ENCODE measurements at regions not wholly inside any gene's neighbourhood (a gene's known extent, or its start where the extent isn't known, plus 50 kb on each side); places are given as distances from the start of the nearest gene placed in this dataset.
"Not testable (repeated sequence)": the region's sequence is repeated elsewhere in the genome, so short reads cannot be mapped to it uniquely, and the experiment has no call there.

DNA sequence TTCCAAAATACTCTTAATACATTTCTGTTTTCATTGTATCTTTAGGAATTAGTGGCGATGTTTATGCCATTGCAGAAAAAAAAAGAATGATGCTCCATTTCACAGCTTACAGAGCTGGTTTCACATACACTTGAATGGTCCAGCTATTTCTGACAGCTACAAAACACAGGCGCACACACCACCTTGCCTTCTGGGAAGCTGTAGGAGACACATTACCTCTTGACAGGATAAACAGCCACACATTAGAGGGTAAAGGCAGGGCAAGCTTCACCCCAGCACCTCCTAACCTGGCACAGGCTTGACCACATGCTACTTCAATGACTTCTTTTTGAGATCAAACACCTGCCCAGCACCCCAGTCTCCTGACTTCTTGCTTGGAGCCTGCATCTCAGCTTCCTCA lies 73.2 kb upstream of the PLGLB2 start:
- POLR2A ChIA-PET; H2AFZ ChIP-seq (ENCODE audit: insufficient read depth, low read depth, low read length, poor library complexity, severe bottlenecking); H3K4me3 Mint-ChIP-seq; H3K27me3 ChIP-seq (replicated peaks in 1 of 4; ENCODE audit: control extremely low read depth in 1 of 4, control insufficient read depth in 3 of 4, insufficient read depth in 4 of 4, low read length in 3 of 4); H3K79me2 ChIP-seq (ENCODE audit: control insufficient read depth, insufficient read depth, low read length); H3K4me1 ChIP-seq (ENCODE audit: control insufficient read depth in 2 of 2, insufficient read depth in 2 of 2, low read length in 2 of 2); H3K9me3 ChIP-seq (ENCODE audit: control extremely low read depth in 1 of 3, control insufficient read depth in 2 of 3, insufficient read depth in 1 of 3, low read length in 2 of 3); CTCF ChIA-PET; H3K4me1 Mint-ChIP-seq; H4K20me1 ChIP-seq (ENCODE audit: control insufficient read depth, insufficient read depth, low read length, poor library complexity, severe bottlenecking); H3K27ac ChIP-seq (ENCODE audit: low read length in 2 of 2); H3K9me3 Mint-ChIP-seq (ENCODE audit: insufficient read depth); ATAC-seq (ENCODE audit: low read depth); H3K9ac ChIP-seq (ENCODE audit: low read length); H3K4me2 ChIP-seq (replicated peaks; ENCODE audit: low read depth, low read length, poor library complexity, severe bottlenecking); H3K4me3 ChIP-seq (ENCODE audit: control extremely low read depth in 1 of 5, extremely low read depth in 1 of 5, insufficient read depth in 1 of 5, low read depth in 2 of 5, low read length in 4 of 5); H3K27me3 Mint-ChIP-seq; intact Hi-C loops (cut with micrococcal nuclease); DNase-seq; H3K27ac Mint-ChIP-seq; H3K36me3 ChIP-seq (replicated peaks in 1 of 2; ENCODE audit: control extremely low read depth in 1 of 2, control insufficient read depth in 1 of 2, extremely low read depth in 1 of 2, insufficient read depth in 2 of 2, low read length in 1 of 2): not testable (repeated sequence)
- no CpG with 5 or more reads among the region's 2 CpGs for WGBS (ENCODE audit: insufficient coverage)

GRCh38 chr2:87675487-87675886 lies 72.4 kb upstream of the PLGLB2 start:
- H4K20me1 ChIP-seq (ENCODE audit: control insufficient read depth, insufficient read depth, low read length, poor library complexity, severe bottlenecking); H3K79me2 ChIP-seq (ENCODE audit: control insufficient read depth, insufficient read depth, low read length); H3K27ac Mint-ChIP-seq; CTCF ChIA-PET; H3K4me3 Mint-ChIP-seq; DNase-seq; H3K4me2 ChIP-seq (replicated peaks; ENCODE audit: low read depth, low read length, poor library complexity, severe bottlenecking); H3K9me3 Mint-ChIP-seq (ENCODE audit: insufficient read depth); H3K27me3 ChIP-seq (replicated peaks in 1 of 4; ENCODE audit: control extremely low read depth in 1 of 4, control insufficient read depth in 3 of 4, insufficient read depth in 4 of 4, low read length in 3 of 4); intact Hi-C loops (cut with micrococcal nuclease); ATAC-seq (ENCODE audit: low read depth); H3K27me3 Mint-ChIP-seq; H3K9ac ChIP-seq (ENCODE audit: low read length); H2AFZ ChIP-seq (ENCODE audit: insufficient read depth, low read depth, low read length, poor library complexity, severe bottlenecking); H3K36me3 ChIP-seq (replicated peaks in 1 of 2; ENCODE audit: control extremely low read depth in 1 of 2, control insufficient read depth in 1 of 2, extremely low read depth in 1 of 2, insufficient read depth in 2 of 2, low read length in 1 of 2); H3K27ac ChIP-seq (ENCODE audit: low read length in 2 of 2); H3K4me1 ChIP-seq (ENCODE audit: control insufficient read depth in 2 of 2, insufficient read depth in 2 of 2, low read length in 2 of 2); H3K4me3 ChIP-seq (ENCODE audit: control extremely low read depth in 1 of 5, extremely low read depth in 1 of 5, insufficient read depth in 1 of 5, low read depth in 2 of 5, low read length in 4 of 5); H3K9me3 ChIP-seq (ENCODE audit: control extremely low read depth in 1 of 3, control insufficient read depth in 2 of 3, insufficient read depth in 1 of 3, low read length in 2 of 3); H3K4me1 Mint-ChIP-seq; POLR2A ChIA-PET: not testable (repeated sequence)
- 100% methylated on average over 1 of the region's 7 CpGs for WGBS (ENCODE audit: insufficient coverage)

GRCh38 chr2:87677421-87677923 lies 70.4 kb upstream of the PLGLB2 start:
- ATAC-seq (ENCODE audit: low read depth); H3K9me3 Mint-ChIP-seq (ENCODE audit: insufficient read depth); POLR2A ChIA-PET; CTCF ChIA-PET; H3K27ac ChIP-seq (ENCODE audit: low read length in 2 of 2); H3K4me2 ChIP-seq (replicated peaks; ENCODE audit: low read depth, low read length, poor library complexity, severe bottlenecking); H3K27ac Mint-ChIP-seq; H3K4me3 ChIP-seq (ENCODE audit: control extremely low read depth in 1 of 5, extremely low read depth in 1 of 5, insufficient read depth in 1 of 5, low read depth in 2 of 5, low read length in 4 of 5); H3K4me1 Mint-ChIP-seq; intact Hi-C loops (cut with micrococcal nuclease); H3K79me2 ChIP-seq (ENCODE audit: control insufficient read depth, insufficient read depth, low read length); H3K9ac ChIP-seq (ENCODE audit: low read length); H4K20me1 ChIP-seq (ENCODE audit: control insufficient read depth, insufficient read depth, low read length, poor library complexity, severe bottlenecking); H3K9me3 ChIP-seq (ENCODE audit: control extremely low read depth in 1 of 3, control insufficient read depth in 2 of 3, insufficient read depth in 1 of 3, low read length in 2 of 3); H3K27me3 ChIP-seq (replicated peaks in 1 of 4; ENCODE audit: control extremely low read depth in 1 of 4, control insufficient read depth in 3 of 4, insufficient read depth in 4 of 4, low read length in 3 of 4); DNase-seq; H3K36me3 ChIP-seq (replicated peaks in 1 of 2; ENCODE audit: control extremely low read depth in 1 of 2, control insufficient read depth in 1 of 2, extremely low read depth in 1 of 2, insufficient read depth in 2 of 2, low read length in 1 of 2); H3K4me1 ChIP-seq (ENCODE audit: control insufficient read depth in 2 of 2, insufficient read depth in 2 of 2, low read length in 2 of 2); H2AFZ ChIP-seq (ENCODE audit: insufficient read depth, low read depth, low read length, poor library complexity, severe bottlenecking); H3K27me3 Mint-ChIP-seq; H3K4me3 Mint-ChIP-seq: not testable (repeated sequence)
- WGBS (ENCODE audit: insufficient coverage) = no CpG with 5 or more reads among the region's 5 CpGs

DNA sequence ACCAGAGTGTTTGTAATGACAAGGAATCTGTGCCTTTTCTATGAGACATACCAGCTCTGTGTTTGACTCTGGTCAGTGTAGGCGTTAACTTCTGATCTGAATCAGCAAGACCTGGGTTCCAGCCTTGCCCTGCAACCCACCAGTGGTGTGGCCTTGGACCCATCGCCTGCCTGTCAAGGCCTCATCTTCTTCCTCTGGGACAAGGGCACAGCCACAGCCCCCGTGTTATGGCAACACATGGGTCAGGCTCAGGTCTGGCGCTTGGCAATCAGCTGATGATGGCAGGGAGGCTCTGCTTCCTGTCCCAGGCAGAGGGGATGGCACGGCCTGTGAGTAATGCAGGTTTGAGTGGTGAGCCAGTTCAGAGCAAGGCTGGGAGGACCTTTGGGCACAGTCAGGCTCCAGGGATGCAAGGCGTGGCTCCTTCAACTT lies 69.1 kb upstream of the PLGLB2 start:
- H3K4me3 Mint-ChIP-seq; H2AFZ ChIP-seq (ENCODE audit: insufficient read depth, low read depth, low read length, poor library complexity, severe bottlenecking); H3K9me3 Mint-ChIP-seq (ENCODE audit: insufficient read depth); H3K9me3 ChIP-seq (ENCODE audit: control extremely low read depth in 1 of 3, control insufficient read depth in 2 of 3, insufficient read depth in 1 of 3, low read length in 2 of 3); intact Hi-C loops (cut with micrococcal nuclease); H3K4me1 ChIP-seq (ENCODE audit: control insufficient read depth in 2 of 2, insufficient read depth in 2 of 2, low read length in 2 of 2); H3K9ac ChIP-seq (ENCODE audit: low read length); H4K20me1 ChIP-seq (ENCODE audit: control insufficient read depth, insufficient read depth, low read length, poor library complexity, severe bottlenecking); H3K4me1 Mint-ChIP-seq; H3K27me3 ChIP-seq (replicated peaks in 1 of 4; ENCODE audit: control extremely low read depth in 1 of 4, control insufficient read depth in 3 of 4, insufficient read depth in 4 of 4, low read length in 3 of 4); ATAC-seq (ENCODE audit: low read depth); DNase-seq; POLR2A ChIA-PET; H3K4me2 ChIP-seq (replicated peaks; ENCODE audit: low read depth, low read length, poor library complexity, severe bottlenecking); CTCF ChIA-PET; H3K4me3 ChIP-seq (ENCODE audit: control extremely low read depth in 1 of 5, extremely low read depth in 1 of 5, insufficient read depth in 1 of 5, low read depth in 2 of 5, low read length in 4 of 5); H3K79me2 ChIP-seq (ENCODE audit: control insufficient read depth, insufficient read depth, low read length); H3K27me3 Mint-ChIP-seq; H3K36me3 ChIP-seq (replicated peaks in 1 of 2; ENCODE audit: control extremely low read depth in 1 of 2, control insufficient read depth in 1 of 2, extremely low read depth in 1 of 2, insufficient read depth in 2 of 2, low read length in 1 of 2); H3K27ac Mint-ChIP-seq; H3K27ac ChIP-seq (ENCODE audit: low read length in 2 of 2): not testable (repeated sequence)
- WGBS (ENCODE audit: insufficient coverage) = no CpG with 5 or more reads among the region's 6 CpGs
